ENCODE measurements at regions not wholly inside any gene's neighbourhood (a gene's known extent, or its start where the extent isn't known, plus 50 kb on each side); places are given as distances from the start of the nearest gene placed in this dataset.

GRCh38 chr3:31147550-31147949, 253.1 kb upstream of the GADL1 start:
- TF ChIP-seq EZH2phosphoT487 (IDR thresholded peaks at IDR 0.05): no peak
- no peak for TF ChIP-seq CTCF (IDR thresholded peaks at IDR 0.05)
- TF ChIP-seq EZH2 (IDR thresholded peaks at IDR 0.05): no peak

All from neural progenitor cell (in vitro differentiated cells).